ENCODE measurements at regions not wholly inside any gene's neighbourhood (a gene's known extent, or its start where the extent isn't known, plus 50 kb on each side); places are given as distances from the start of the nearest gene placed in this dataset.

- no peaks in the 10 kb centered on the region for H3K4me1 Mint-ChIP-seq
- H3K27me3 Mint-ChIP-seq = peaks cover 18 to 39% of the 10 kb centered on the region in 2 donors
- no peaks in the 10 kb centered on the region for H3K9me3 Mint-ChIP-seq
- H3K36me3 Mint-ChIP-seq = no peaks in the 10 kb centered on the region
- H3K4me3 Mint-ChIP-seq = no peak overlapping the region
- no peak for ATAC-seq (replicated peaks)
- H3K27ac Mint-ChIP-seq = no peak overlapping the region
- no peak for DNase-seq
Measured at GRCh38 chr2:611519-611918, 65.7 kb downstream of the TMEM18 start.

- no peak for DNase-seq
- H3K4me1 Mint-ChIP-seq = no peaks in the 10 kb centered on the region
- no peaks in the 10 kb centered on the region for H3K36me3 Mint-ChIP-seq
- no peak overlapping the region for H3K27ac Mint-ChIP-seq
- H3K9me3 Mint-ChIP-seq = no peaks in the 10 kb centered on the region
- ATAC-seq (replicated peaks) = no peak
- H3K27me3 Mint-ChIP-seq = peaks cover 13 to 34% of the 10 kb centered on the region in 2 donors
- H3K4me3 Mint-ChIP-seq = no peak overlapping the region
Measured at GRCh38 chr2:610491-610890, 66.7 kb downstream of the TMEM18 start.

GRCh38 chr2:609881-610280 lies 67.3 kb downstream of the TMEM18 start:
- Mint-ChIP-seq H3K27ac (no peak overlapping the region), H3K4me1 (no peaks in the 10 kb centered on the region), H3K4me3 (no peak overlapping the region), H3K36me3 (no peaks in the 10 kb centered on the region), H3K9me3 (no peaks in the 10 kb centered on the region), H3K27me3 (peaks cover 11 to 31% of the 10 kb centered on the region in 2 donors)
- ATAC-seq (replicated peaks) (no peak), DNase-seq (no peak)

- no peak for DNase-seq
- Mint-ChIP-seq H3K36me3 (no peaks in the 10 kb centered on the region), H3K4me3 (no peak overlapping the region), H3K9me3 (no peaks in the 10 kb centered on the region), H3K27ac (no peak overlapping the region), H3K4me1 (no peaks in the 10 kb centered on the region), H3K27me3 (peaks cover 11 to 31% of the 10 kb centered on the region in 2 donors)
- no peak for ATAC-seq (replicated peaks)
Measured at GRCh38 chr2:609449-609848, 67.8 kb downstream of the TMEM18 start.

- Mint-ChIP-seq H3K4me3 (no peak overlapping the region), H3K9me3 (peaks cover 0 to under 1% of the 10 kb centered on the region in 2 donors)
Measured at GRCh38 chr2:608711-609110, 68.5 kb downstream of the TMEM18 start.

GRCh38 chr2:608297-608696 lies 68.9 kb downstream of the TMEM18 start:
- no peak for DNase-seq

More at GRCh38 chr2:608711-609110, 68.5 kb downstream of the TMEM18 start:
- no peak for DNase-seq
- H3K4me1 Mint-ChIP-seq = no peaks in the 10 kb centered on the region
- no peak for ATAC-seq (replicated peaks)
- H3K36me3 Mint-ChIP-seq = no peaks in the 10 kb centered on the region
- H3K27ac Mint-ChIP-seq = no peak overlapping the region
- H3K27me3 Mint-ChIP-seq = peaks cover 6 to 24% of the 10 kb centered on the region in 2 donors

GRCh38 chr2:607709-608108 lies 69.5 kb downstream of the TMEM18 start:
- ATAC-seq (replicated peaks) = no peak
- peaks cover 0 to 5% of the 10 kb centered on the region in 2 donors for H3K9me3 Mint-ChIP-seq
- peaks cover 6 to 21% of the 10 kb centered on the region in 2 donors for H3K27me3 Mint-ChIP-seq
- no peaks in the 10 kb centered on the region for H3K36me3 Mint-ChIP-seq
- DNase-seq = no peak
- H3K4me3 Mint-ChIP-seq = no peak overlapping the region
- H3K27ac Mint-ChIP-seq = no peak overlapping the region
- no peaks in the 10 kb centered on the region for H3K4me1 Mint-ChIP-seq

More at GRCh38 chr2:608297-608696, 68.9 kb downstream of the TMEM18 start:
- no peak for ATAC-seq (replicated peaks)
- Mint-ChIP-seq H3K4me3 (no peak overlapping the region), H3K27me3 (peaks cover 6 to 21% of the 10 kb centered on the region in 2 donors), H3K27ac (no peak overlapping the region), H3K4me1 (no peaks in the 10 kb centered on the region), H3K36me3 (no peaks in the 10 kb centered on the region), H3K9me3 (peaks cover 0 to 5% of the 10 kb centered on the region in 2 donors)

- Mint-ChIP-seq H3K36me3 (no peaks in the 10 kb centered on the region), H3K27ac (no peak overlapping the region), H3K9me3 (peaks cover 0 to 5% of the 10 kb centered on the region in 2 donors), H3K4me3 (no peak overlapping the region), H3K4me1 (no peaks in the 10 kb centered on the region), H3K27me3 (peaks cover 6 to 21% of the 10 kb centered on the region in 2 donors)
- no peak for DNase-seq
- no peak for ATAC-seq (replicated peaks)
Measured at GRCh38 chr2:607172-607571, 70.0 kb downstream of the TMEM18 start.

- Mint-ChIP-seq H3K27ac (no peak overlapping the region), H3K4me1 (no peaks in the 10 kb centered on the region), H3K4me3 (no peak overlapping the region), H3K36me3 (no peaks in the 10 kb centered on the region), H3K27me3 (peaks cover 6 to 16% of the 10 kb centered on the region in 2 donors), H3K9me3 (peaks cover 0 to 5% of the 10 kb centered on the region in 2 donors)
- DNase-seq (no peak), ATAC-seq (replicated peaks) (no peak)
Measured at GRCh38 chr2:605674-606608, 71.3 kb downstream of the TMEM18 start.

- H3K27ac Mint-ChIP-seq = no peak overlapping the region
- no peak overlapping the region for H3K4me3 Mint-ChIP-seq
- H3K9me3 Mint-ChIP-seq = peaks cover 0 to 5% of the 10 kb centered on the region in 2 donors
- no peaks in the 10 kb centered on the region for H3K36me3 Mint-ChIP-seq
- no peaks in the 10 kb centered on the region for H3K4me1 Mint-ChIP-seq
- ATAC-seq (replicated peaks) (no peak), DNase-seq (no peak)
- H3K27me3 Mint-ChIP-seq = peaks cover 6 to 11% of the 10 kb centered on the region in 2 donors
Measured at GRCh38 chr2:604854-605524, 72.2 kb downstream of the TMEM18 start.

- no peak for DNase-seq
- Mint-ChIP-seq H3K27me3 (peaks cover 6 to 11% of the 10 kb centered on the region in 2 donors), H3K9me3 (peaks cover 0 to 5% of the 10 kb centered on the region in 2 donors), H3K36me3 (no peaks in the 10 kb centered on the region), H3K4me1 (no peaks in the 10 kb centered on the region), H3K4me3 (no peak overlapping the region), H3K27ac (no peak overlapping the region)
- ATAC-seq (replicated peaks) = no peak
Measured at GRCh38 chr2:604385-604784, 72.8 kb downstream of the TMEM18 start.

GRCh38 chr2:603869-604268 lies 73.3 kb downstream of the TMEM18 start:
- Mint-ChIP-seq H3K9me3 (peaks cover 0 to 5% of the 10 kb centered on the region in 2 donors), H3K36me3 (no peaks in the 10 kb centered on the region), H3K4me3 (no peak overlapping the region), H3K27me3 (peaks cover 6 to 11% of the 10 kb centered on the region in 2 donors), H3K27ac (no peak overlapping the region), H3K4me1 (no peaks in the 10 kb centered on the region)
- DNase-seq = no peak
- ATAC-seq (replicated peaks) = no peak

GRCh38 chr2:603427-603826 lies 73.8 kb downstream of the TMEM18 start:
- Mint-ChIP-seq H3K27me3 (peaks cover 6 to 11% of the 10 kb centered on the region in 2 donors), H3K27ac (no peak overlapping the region), H3K36me3 (no peaks in the 10 kb centered on the region), H3K9me3 (peaks cover 0 to 5% of the 10 kb centered on the region in 2 donors), H3K4me1 (no peaks in the 10 kb centered on the region), H3K4me3 (no peak overlapping the region)
- no peak for ATAC-seq (replicated peaks)
- no peak for DNase-seq

GRCh38 chr2:602571-603359 lies 74.4 kb downstream of the TMEM18 start:
- H3K4me1 Mint-ChIP-seq = no peaks in the 10 kb centered on the region

More at GRCh38 chr2:602571-603359, 74.4 kb downstream of the TMEM18 start:
- Mint-ChIP-seq H3K4me3 (no peak overlapping the region), H3K9me3 (peaks cover 0 to 5% of the 10 kb centered on the region in 2 donors), H3K36me3 (no peaks in the 10 kb centered on the region), H3K27ac (no peak overlapping the region), H3K27me3 (peaks cover 11 to 15% of the 10 kb centered on the region in 2 donors)
- ATAC-seq (replicated peaks) = no peak
- no peak for DNase-seq
